Endothelial cell of umbilical vein (primary cell): ENCODE measurements at regions not wholly inside any gene's neighbourhood (a gene's known extent, or its start where the extent isn't known, plus 50 kb on each side); places are given as distances from the start of the nearest gene placed in this dataset.

Experiments
- CTCF ChIP-seq, 2 donors: IDR thresholded peaks; 1 replicate in 1 of 2; 2 replicates in 1 of 2; pipeline ENCODE4 v1.5.1; 2011; ENCODE audit warnings: low read length in 2 of 2, mild to moderate bottlenecking in 2 of 2, moderate library complexity in 2 of 2, control low read depth in 1 of 2, inconsistent platforms in 1 of 2, low read depth in 1 of 2; ENCODE audit not compliant: insufficient read depth in 1 of 2; ENCODE audit errors: extremely low read depth in 1 of 2
- EZH2 ChIP-seq: IDR thresholded peaks from 2 replicates; pipeline ENCODE4 v1.6.1; 2012; ENCODE audit warnings: borderline replicate concordance, low read depth, mild to moderate bottlenecking, moderate library complexity, low read length, inconsistent platforms; ENCODE audit not compliant: severe bottlenecking
- GATA2 ChIP-seq: IDR thresholded peaks from 2 replicates; pipeline ENCODE4 v1.7.0; 2011; ENCODE audit warnings: low read depth, mild to moderate bottlenecking, moderate library complexity, mixed read lengths, low read length; ENCODE audit not compliant: insufficient read length, insufficient read depth
- JUN ChIP-seq: IDR thresholded peaks from 2 replicates; pipeline ENCODE4 v1.6.1; 2011; ENCODE audit warnings: borderline replicate concordance, low read depth; ENCODE audit not compliant: insufficient read length, insufficient read depth
- MAX ChIP-seq: IDR thresholded peaks from 2 replicates; pipeline ENCODE4 v1.6.1; 2011; ENCODE audit not compliant: insufficient read depth, insufficient read length
- POLR2A ChIP-seq: IDR thresholded peaks from 2 replicates; pipeline ENCODE4 v1.6.1; 2012; ENCODE audit warnings: low read depth, mild to moderate bottlenecking, control low read depth, low read length
- POLR2AphosphoS5 ChIP-seq: IDR thresholded peaks from 2 replicates; pipeline ENCODE4 v1.6.1; 2012; ENCODE audit warnings: low read depth, mild to moderate bottlenecking, control low read depth, low read length, moderate library complexity; ENCODE audit not compliant: insufficient read depth

GRCh38 chr15:62672268-62672667 lies 370.3 kb upstream of the TPM1 start:
- TF ChIP-seq CTCF (IDR thresholded peaks at IDR 0.05; ENCODE audit: extremely low read depth in 1 of 2, insufficient read depth in 1 of 2, low read depth in 1 of 2, low read length in 2 of 2), result no peak
- no peak for TF ChIP-seq POLR2A
- TF ChIP-seq POLR2AphosphoS5, result no peak
- TF ChIP-seq MAX, result no peak
- no peak for TF ChIP-seq JUN
- no peak for TF ChIP-seq GATA2
- no peak for TF ChIP-seq EZH2
